ENCODE measurements at regions not wholly inside any gene's neighbourhood (a gene's known extent, or its start where the extent isn't known, plus 50 kb on each side); places are given as distances from the start of the nearest gene placed in this dataset.
"Not testable (repeated sequence)": the region's sequence is repeated elsewhere in the genome, so short reads cannot be mapped to it uniquely, and the experiment has no call there.

GRCh38 chr3:181609030-181609767, 102.5 kb upstream of the SOX2 start:
- DNase-seq: no peak

- no peak for DNase-seq
Observed at GRCh38 chr3:181604267-181604666, 107.5 kb upstream of the SOX2 start.

- DNase-seq: no peak
Observed at GRCh38 chr3:181596126-181596525, 115.6 kb upstream of the SOX2 start.

- DNase-seq: not testable (repeated sequence)
Observed at GRCh38 chr3:181590939-181591338, 120.8 kb upstream of the SOX2 start.

GRCh38 chr3:181582619-181583018, 129.1 kb upstream of the SOX2 start:
- DNase-seq: no peak

DNA sequence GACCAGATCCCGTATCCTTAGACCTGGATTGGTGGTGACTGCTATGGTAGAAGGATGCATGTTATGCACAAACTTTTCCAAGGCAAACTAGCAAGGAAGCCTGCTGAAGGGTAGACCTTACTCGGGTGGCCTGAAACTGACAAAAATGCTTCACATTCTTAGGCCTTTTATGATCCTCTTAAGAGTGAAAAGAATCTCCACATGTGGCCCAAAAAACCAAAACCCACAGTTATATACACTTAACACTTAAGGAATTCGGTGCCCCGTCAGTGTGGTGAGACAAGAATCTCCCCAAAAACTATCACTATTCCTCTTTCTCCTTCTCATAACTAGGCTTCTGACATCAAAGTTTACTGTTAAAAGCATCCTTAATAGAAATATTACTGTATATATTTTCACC, 130.1 kb upstream of the SOX2 start:
- no peak for DNase-seq

GRCh38 chr3:181578743-181579142, 133.0 kb upstream of the SOX2 start:
- DNase-seq: peak; percentile 6

- no peak for DNase-seq
Observed at GRCh38 chr3:181572432-181572831, 139.3 kb upstream of the SOX2 start.

- DNase-seq: no peak
Observed at GRCh38 chr3:181570472-181570871, 141.3 kb upstream of the SOX2 start.

GRCh38 chr3:181569356-181569940, 142.3 kb upstream of the SOX2 start:
- no peak for DNase-seq

GRCh38 chr3:181568693-181569092, 143.0 kb upstream of the SOX2 start:
- no peak for DNase-seq

DNA sequence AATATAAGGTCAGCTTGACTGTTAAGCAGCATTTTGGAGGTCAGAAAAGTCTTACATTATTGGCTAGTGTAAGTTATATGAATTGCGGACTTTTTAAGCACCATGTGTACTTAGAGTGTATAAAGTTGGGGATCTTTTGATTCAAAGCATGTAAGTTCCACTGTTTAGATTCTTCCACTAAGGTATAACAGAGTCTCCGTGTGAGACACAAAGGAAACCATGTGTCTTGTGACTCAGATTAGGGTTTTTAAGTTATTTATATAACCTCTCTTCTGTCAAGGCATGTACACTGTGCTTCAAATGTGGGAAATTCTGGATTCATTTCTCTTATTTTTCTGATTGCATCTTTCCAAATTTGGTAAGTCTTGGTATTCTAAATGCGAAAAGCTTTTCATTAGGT, 143.5 kb upstream of the SOX2 start:
- no peak for DNase-seq

- no peak for DNase-seq
Observed at GRCh38 chr3:181567311-181568075, 144.2 kb upstream of the SOX2 start.

- DNase-seq: no peak
Observed at GRCh38 chr3:181565416-181565815, 146.3 kb upstream of the SOX2 start.

DNA sequence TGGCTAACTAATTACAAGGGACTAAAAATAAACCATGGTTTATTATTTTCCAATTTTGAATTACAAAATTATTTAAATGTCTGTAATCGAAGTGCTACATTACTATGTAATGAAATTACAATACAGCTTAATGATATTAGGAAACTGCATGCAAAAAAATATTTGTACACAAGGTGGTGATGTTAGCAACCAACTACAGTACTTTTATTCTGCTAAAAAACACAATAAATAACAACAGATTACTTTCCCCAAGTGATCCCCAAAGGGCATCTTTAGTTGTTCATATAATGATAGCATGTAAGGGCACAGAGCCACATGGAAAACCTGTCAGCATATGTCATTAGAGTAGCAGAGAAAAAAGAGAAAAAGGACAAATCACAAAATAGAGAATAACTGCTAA, 147.5 kb upstream of the SOX2 start:
- DNase-seq: no peak

- DNase-seq: peak; percentile 64
Observed at GRCh38 chr3:181561139-181562031, 150.3 kb upstream of the SOX2 start.

DNA sequence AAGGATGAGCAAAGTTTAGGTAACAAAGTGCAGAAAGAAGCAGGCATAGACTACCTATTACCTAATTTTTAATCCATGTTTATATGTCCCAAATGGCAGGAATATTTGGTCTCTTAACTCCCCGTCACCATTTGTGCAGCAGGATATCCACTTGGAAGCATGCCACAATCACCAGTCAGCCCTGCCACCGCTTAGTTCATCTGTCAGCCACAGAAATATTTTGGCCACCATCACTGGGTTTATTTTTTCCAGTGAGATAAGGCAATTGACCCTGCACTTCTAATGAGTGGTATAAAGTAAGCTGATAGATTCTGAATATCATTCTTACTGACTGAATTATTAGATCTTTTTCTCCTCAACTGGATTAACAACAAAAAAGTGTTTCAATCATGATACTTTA, 152.9 kb upstream of the SOX2 start:
- no peak for DNase-seq

DNA sequence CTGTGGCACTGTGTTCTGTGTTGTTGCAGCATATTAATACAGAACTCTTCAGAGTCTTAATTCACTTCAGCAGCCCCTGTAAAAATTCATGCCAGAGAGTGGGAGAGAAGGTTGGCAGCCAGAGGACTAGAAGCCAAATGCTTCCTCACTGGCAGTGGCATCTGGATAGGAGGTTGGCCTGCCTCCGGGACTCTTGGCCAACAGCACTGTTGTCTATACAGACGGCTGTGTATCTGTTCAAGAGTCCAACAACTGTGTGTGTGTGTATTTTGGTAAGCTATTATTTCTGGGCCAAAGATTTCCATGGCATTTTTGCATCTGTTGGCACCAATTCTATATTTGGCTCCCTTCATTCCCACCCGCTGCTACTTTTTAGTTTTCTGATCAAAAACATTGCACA, 156.0 kb upstream of the SOX2 start:
- DNase-seq: no peak

DNA sequence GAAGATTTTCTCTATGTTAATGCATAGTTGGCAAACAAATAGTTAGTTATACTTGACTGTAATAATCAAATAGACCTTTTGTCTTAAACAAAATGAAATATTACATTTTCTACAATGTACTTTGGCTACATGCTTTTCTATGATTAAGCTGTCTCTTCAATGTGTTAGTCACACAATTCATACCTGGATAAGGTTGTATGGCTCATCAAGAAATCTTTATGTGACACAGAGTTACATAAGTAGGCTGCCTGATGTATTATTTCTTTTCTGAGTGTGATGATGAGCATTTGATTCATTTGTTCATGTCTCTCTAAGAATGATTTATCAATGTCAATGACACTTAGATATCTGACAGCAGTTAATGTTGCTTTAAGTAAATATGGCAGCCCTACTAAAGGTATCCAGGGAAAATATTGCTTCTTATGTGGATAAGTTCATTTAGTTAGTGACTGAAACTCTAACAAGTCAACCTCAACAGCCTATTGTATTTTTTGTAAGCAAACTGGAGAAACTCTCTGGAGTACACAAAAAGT, 157.4 kb upstream of the SOX2 start:
- no peak for DNase-seq

DNA sequence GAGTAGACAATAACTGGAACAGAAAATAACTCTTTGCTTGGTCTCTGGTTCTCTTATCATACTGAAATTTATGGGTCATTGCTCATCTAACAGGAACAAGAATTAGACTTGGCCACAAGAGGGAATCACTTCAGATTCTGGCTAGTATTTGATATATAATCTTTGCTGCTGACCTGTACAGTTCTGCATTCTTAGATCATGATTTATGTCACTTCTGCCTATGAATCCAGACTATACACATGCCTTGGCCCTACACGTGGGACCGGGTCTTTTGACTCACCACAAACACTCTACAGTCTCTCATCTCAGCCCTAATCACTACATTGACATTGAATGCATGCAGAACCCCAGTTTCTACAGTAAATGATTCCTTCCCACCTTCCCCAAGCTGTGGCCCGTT, 162.5 kb upstream of the SOX2 start:
- DNase-seq: no peak

DNA sequence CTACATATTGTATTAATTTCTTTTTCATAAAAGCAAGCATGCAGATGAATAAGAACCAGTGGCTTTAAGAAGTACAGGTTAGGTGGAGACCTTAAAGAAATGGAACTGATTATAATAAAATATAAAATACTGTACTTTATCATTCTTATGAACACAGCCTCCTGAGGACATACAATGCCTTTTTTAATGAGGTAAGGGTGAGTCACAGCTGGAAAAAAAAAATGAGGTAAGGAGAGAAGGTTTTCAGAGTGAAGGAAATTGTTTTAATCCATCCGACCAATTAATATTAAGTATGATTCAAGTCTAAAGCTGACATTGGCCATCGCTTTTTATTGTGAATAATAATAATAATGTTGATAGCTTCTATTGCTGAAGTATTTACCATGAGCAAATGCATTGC, 170.3 kb upstream of the SOX2 start:
- no peak for DNase-seq

GRCh38 chr3:181534781-181535221, 176.9 kb upstream of the SOX2 start:
- no peak for DNase-seq

GRCh38 chr3:181533811-181534210, 177.9 kb upstream of the SOX2 start:
- DNase-seq: no peak
